Mononuclear cell (primary cell): ENCODE measurements at regions not wholly inside any gene's neighbourhood (a gene's known extent, or its start where the extent isn't known, plus 50 kb on each side); places are given as distances from the start of the nearest gene placed in this dataset.

Experiments used
- H3K27me3 ChIP-seq: 2 replicates; pipeline ENCODE4 v1.6.0; 2011; ENCODE audit warnings: low read length, control low read depth; ENCODE audit not compliant: insufficient read depth
- H3K4me1 ChIP-seq: 2 replicates; pipeline ENCODE4 v1.5.1; 2011; ENCODE audit warnings: mild to moderate bottlenecking, low read length, control low read depth; ENCODE audit not compliant: insufficient read depth
- H3K4me3 ChIP-seq: 2 replicates; pipeline ENCODE4 v1.5.1; 2011; ENCODE audit warnings: mild to moderate bottlenecking, low read length, moderate library complexity
- H3K9me3 ChIP-seq: 2 replicates; pipeline ENCODE4 v1.5.1; 2011; ENCODE audit warnings: low read depth, mild to moderate bottlenecking, control low read depth, low read length

GRCh38 chr2:62424899-62425298 is 81.1 kb downstream of the TMEM17 start:
- Histone ChIP-seq H3K4me3 (no peak overlapping the region), H3K9me3 (no peaks in the 10 kb centered on the region), H3K27me3 (no peaks in the 10 kb centered on the region), H3K4me1 (no peaks in the 10 kb centered on the region)

- Histone ChIP-seq H3K4me1 (no peaks in the 10 kb centered on the region), H3K27me3 (no peaks in the 10 kb centered on the region), H3K9me3 (no peaks in the 10 kb centered on the region), H3K4me3 (no peak overlapping the region)
Measured at GRCh38 chr2:62423883-62424458, 82.0 kb downstream of the TMEM17 start.

- Histone ChIP-seq H3K9me3 (no peaks in the 10 kb centered on the region), H3K27me3 (no peaks in the 10 kb centered on the region), H3K4me3 (no peak overlapping the region), H3K4me1 (no peaks in the 10 kb centered on the region)
Measured at GRCh38 chr2:62423235-62423634, 82.8 kb downstream of the TMEM17 start.

- H3K4me1 ChIP-seq: peaks cover 23% of the 10 kb centered on the region
- H3K4me3 ChIP-seq: no peak overlapping the region
- H3K27me3 ChIP-seq: no peaks in the 10 kb centered on the region
- H3K9me3 ChIP-seq: no peaks in the 10 kb centered on the region
Measured at GRCh38 chr2:62415518-62415917, 90.5 kb downstream of the TMEM17 start.

GRCh38 chr2:62415019-62415431 is 91.0 kb downstream of the TMEM17 start:
- Histone ChIP-seq H3K4me1 (peaks cover 23% of the 10 kb centered on the region), H3K27me3 (no peaks in the 10 kb centered on the region), H3K4me3 (no peak overlapping the region), H3K9me3 (no peaks in the 10 kb centered on the region)

GRCh38 chr2:62413116-62413663 is 92.8 kb downstream of the TMEM17 start:
- no peak overlapping the region for H3K4me3 ChIP-seq
- H3K4me1 ChIP-seq: peaks cover 23% of the 10 kb centered on the region
- no peaks in the 10 kb centered on the region for H3K9me3 ChIP-seq
- H3K27me3 ChIP-seq: no peaks in the 10 kb centered on the region

- peaks cover 23% of the 10 kb centered on the region for H3K4me1 ChIP-seq
- no peaks in the 10 kb centered on the region for H3K27me3 ChIP-seq
- no peak overlapping the region for H3K4me3 ChIP-seq
- no peaks in the 10 kb centered on the region for H3K9me3 ChIP-seq
Measured at GRCh38 chr2:62412347-62412742, 93.7 kb downstream of the TMEM17 start.

- H3K4me3 ChIP-seq: no peak overlapping the region
- H3K9me3 ChIP-seq: no peaks in the 10 kb centered on the region
- no peaks in the 10 kb centered on the region for H3K27me3 ChIP-seq
- H3K4me1 ChIP-seq: peaks cover 23% of the 10 kb centered on the region
Measured at GRCh38 chr2:62410926-62411456, 95.0 kb downstream of the TMEM17 start.

- peaks cover 17% of the 10 kb centered on the region for H3K4me1 ChIP-seq
- no peaks in the 10 kb centered on the region for H3K27me3 ChIP-seq
- no peaks in the 10 kb centered on the region for H3K9me3 ChIP-seq
- H3K4me3 ChIP-seq: no peak overlapping the region
Measured at GRCh38 chr2:62410015-62410453, 96.0 kb downstream of the TMEM17 start.

GRCh38 chr2:62409442-62409841 is 96.6 kb downstream of the TMEM17 start:
- H3K4me3 ChIP-seq: no peak overlapping the region
- H3K4me1 ChIP-seq: peaks cover 11% of the 10 kb centered on the region

GRCh38 chr2:62408241-62408677 is 97.7 kb downstream of the TMEM17 start:
- peaks cover 9% of the 10 kb centered on the region for H3K4me1 ChIP-seq
- no peaks in the 10 kb centered on the region for H3K9me3 ChIP-seq
- H3K4me3 ChIP-seq: no peak overlapping the region
- H3K27me3 ChIP-seq: no peaks in the 10 kb centered on the region

More at GRCh38 chr2:62409442-62409841, 96.6 kb downstream of the TMEM17 start:
- no peaks in the 10 kb centered on the region for H3K9me3 ChIP-seq
- no peaks in the 10 kb centered on the region for H3K27me3 ChIP-seq

GRCh38 chr2:62407838-62408237 is 98.2 kb downstream of the TMEM17 start:
- no peaks in the 10 kb centered on the region for H3K27me3 ChIP-seq
- H3K9me3 ChIP-seq: no peaks in the 10 kb centered on the region
- H3K4me1 ChIP-seq: peaks cover 9% of the 10 kb centered on the region
- H3K4me3 ChIP-seq: no peak overlapping the region

GRCh38 chr2:62407401-62407800 is 98.6 kb downstream of the TMEM17 start:
- H3K4me1 ChIP-seq: peaks cover 9% of the 10 kb centered on the region
- no peaks in the 10 kb centered on the region for H3K27me3 ChIP-seq
- no peaks in the 10 kb centered on the region for H3K9me3 ChIP-seq
- no peak overlapping the region for H3K4me3 ChIP-seq

- H3K4me3 ChIP-seq: no peak overlapping the region
- H3K27me3 ChIP-seq: no peaks in the 10 kb centered on the region
- no peaks in the 10 kb centered on the region for H3K9me3 ChIP-seq
- peaks cover 4% of the 10 kb centered on the region for H3K4me1 ChIP-seq
Measured at GRCh38 chr2:62406573-62407043, 99.4 kb downstream of the TMEM17 start.

GRCh38 chr2:62404913-62405312 is 101.1 kb downstream of the TMEM17 start:
- Histone ChIP-seq H3K27me3 (no peaks in the 10 kb centered on the region), H3K9me3 (no peaks in the 10 kb centered on the region), H3K4me3 (no peak overlapping the region), H3K4me1 (no peaks in the 10 kb centered on the region)

- H3K4me1 ChIP-seq: peaks cover 5% of the 10 kb centered on the region
Measured at GRCh38 chr2:62402156-62402555, 103.8 kb downstream of the TMEM17 start.

More at GRCh38 chr2:62402156-62402555, 103.8 kb downstream of the TMEM17 start:
- no peak overlapping the region for H3K4me3 ChIP-seq
- H3K9me3 ChIP-seq: no peaks in the 10 kb centered on the region
- H3K27me3 ChIP-seq: no peaks in the 10 kb centered on the region
